ENCODE measurements at regions not wholly inside any gene's neighbourhood (a gene's known extent, or its start where the extent isn't known, plus 50 kb on each side); places are given as distances from the start of the nearest gene placed in this dataset.

GRCh38 chr13:30044932-30045331 is 194.5 kb upstream of the UBL3 start:
- Histone ChIP-seq H3K4me2 (ENCODE audit: insufficient read depth, low read length) (no peak overlapping the region), H4K20me1 (ENCODE audit: insufficient read depth, low read length) (no peaks in the 10 kb centered on the region), H3K27me3 (ENCODE audit: insufficient read depth, low read length) (no peaks in the 10 kb centered on the region), H3K36me3 (ENCODE audit: insufficient read depth, low read length) (no peaks in the 10 kb centered on the region), H3K4me1 (ENCODE audit: insufficient read depth, low read length) (peaks cover 24% of the 10 kb centered on the region), H3K9me3 (ENCODE audit: low read depth, low read length) (no peaks in the 10 kb centered on the region), H2AFZ (ENCODE audit: low read length) (no peak overlapping the region), H3K79me2 (ENCODE audit: insufficient read depth, low read length) (no peaks in the 10 kb centered on the region), H3K27ac (ENCODE audit: low read depth, low read length) (no peak overlapping the region), H3K4me3 (ENCODE audit: insufficient read depth, low read length) (no peak overlapping the region)
- no peak for DNase-seq (ENCODE audit: insufficient read length, low spot score, missing footprints)
- TF ChIP-seq, protein P1, sequence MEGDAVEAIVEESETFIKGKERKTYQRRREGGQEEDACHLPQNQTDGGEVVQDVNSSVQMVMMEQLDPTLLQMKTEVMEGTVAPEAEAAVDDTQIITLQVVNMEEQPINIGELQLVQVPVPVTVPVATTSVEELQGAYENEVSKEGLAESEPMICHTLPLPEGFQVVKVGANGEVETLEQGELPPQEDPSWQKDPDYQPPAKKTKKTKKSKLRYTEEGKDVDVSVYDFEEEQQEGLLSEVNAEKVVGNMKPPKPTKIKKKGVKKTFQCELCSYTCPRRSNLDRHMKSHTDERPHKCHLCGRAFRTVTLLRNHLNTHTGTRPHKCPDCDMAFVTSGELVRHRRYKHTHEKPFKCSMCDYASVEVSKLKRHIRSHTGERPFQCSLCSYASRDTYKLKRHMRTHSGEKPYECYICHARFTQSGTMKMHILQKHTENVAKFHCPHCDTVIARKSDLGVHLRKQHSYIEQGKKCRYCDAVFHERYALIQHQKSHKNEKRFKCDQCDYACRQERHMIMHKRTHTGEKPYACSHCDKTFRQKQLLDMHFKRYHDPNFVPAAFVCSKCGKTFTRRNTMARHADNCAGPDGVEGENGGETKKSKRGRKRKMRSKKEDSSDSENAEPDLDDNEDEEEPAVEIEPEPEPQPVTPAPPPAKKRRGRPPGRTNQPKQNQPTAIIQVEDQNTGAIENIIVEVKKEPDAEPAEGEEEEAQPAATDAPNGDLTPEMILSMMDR (IDR thresholded peaks at IDR 0.05; ENCODE audit: extremely low read depth, low read depth, low read length), result no peak

DNA sequence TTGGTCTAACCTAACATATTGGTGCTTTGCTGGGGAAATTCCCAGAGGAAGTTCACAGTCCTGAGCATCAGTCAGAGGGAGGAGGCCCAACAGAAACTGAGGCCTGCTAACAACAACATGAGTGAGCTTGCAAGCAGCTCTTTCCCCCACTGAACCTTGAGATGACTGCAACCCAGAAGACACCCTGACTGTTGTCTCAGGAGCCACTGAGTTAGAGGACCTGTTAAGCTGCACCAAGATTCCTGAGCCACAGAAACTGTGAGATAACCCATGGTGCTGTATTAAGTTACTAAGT is 193.2 kb upstream of the UBL3 start:
- TF ChIP-seq, protein P1 (IDR thresholded peaks at IDR 0.05; ENCODE audit: extremely low read depth, low read depth, low read length), result no peak
- Histone ChIP-seq H2AFZ (ENCODE audit: low read length) (no peak overlapping the region), H4K20me1 (ENCODE audit: insufficient read depth, low read length) (no peaks in the 10 kb centered on the region), H3K9me3 (ENCODE audit: low read depth, low read length) (no peaks in the 10 kb centered on the region), H3K36me3 (ENCODE audit: insufficient read depth, low read length) (no peaks in the 10 kb centered on the region), H3K27ac (ENCODE audit: low read depth, low read length) (no peak overlapping the region), H3K4me3 (ENCODE audit: insufficient read depth, low read length) (no peak overlapping the region), H3K4me2 (ENCODE audit: insufficient read depth, low read length) (no peak overlapping the region), H3K27me3 (ENCODE audit: insufficient read depth, low read length) (no peaks in the 10 kb centered on the region), H3K79me2 (ENCODE audit: insufficient read depth, low read length) (no peaks in the 10 kb centered on the region), H3K4me1 (ENCODE audit: insufficient read depth, low read length) (peaks cover 33% of the 10 kb centered on the region)
- DNase-seq (ENCODE audit: insufficient read length, low spot score, missing footprints), result no peak

GRCh38 chr13:30042891-30043630 is 192.6 kb upstream of the UBL3 start:
- H3K27ac ChIP-seq (ENCODE audit: low read depth, low read length), result no peak overlapping the region
- TF ChIP-seq, protein P1 (IDR thresholded peaks at IDR 0.05; ENCODE audit: extremely low read depth, low read depth, low read length), result no peak

DNA sequence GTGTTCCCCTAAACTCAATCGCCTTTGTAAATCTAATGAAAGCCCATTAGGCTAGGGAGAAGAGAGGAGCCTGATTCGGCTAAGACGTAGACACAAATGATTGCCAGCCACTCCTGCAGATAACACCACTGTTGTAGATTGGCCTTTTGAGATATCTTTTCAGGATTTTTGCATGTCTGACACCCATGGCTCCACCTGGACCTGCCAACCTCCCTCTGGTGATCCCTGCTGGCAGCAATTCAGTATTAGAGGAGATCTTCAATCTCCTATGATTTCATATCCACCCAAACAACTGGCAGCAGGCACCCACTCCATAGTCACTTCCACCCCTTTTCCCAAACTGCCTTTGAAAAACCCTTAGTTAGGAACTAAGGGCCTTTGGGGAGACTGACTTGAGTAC is 191.9 kb upstream of the UBL3 start:
- Histone ChIP-seq H3K27me3 (ENCODE audit: insufficient read depth, low read length) (no peaks in the 10 kb centered on the region), H3K4me1 (ENCODE audit: insufficient read depth, low read length) (peaks cover 40% of the 10 kb centered on the region), H3K9me3 (ENCODE audit: low read depth, low read length) (no peaks in the 10 kb centered on the region), H2AFZ (ENCODE audit: low read length) (no peak overlapping the region), H3K27ac (ENCODE audit: low read depth, low read length) (no peak overlapping the region), H4K20me1 (ENCODE audit: insufficient read depth, low read length) (no peaks in the 10 kb centered on the region), H3K4me3 (ENCODE audit: insufficient read depth, low read length) (no peak overlapping the region), H3K4me2 (ENCODE audit: insufficient read depth, low read length) (no peak overlapping the region), H3K79me2 (ENCODE audit: insufficient read depth, low read length) (no peaks in the 10 kb centered on the region), H3K36me3 (ENCODE audit: insufficient read depth, low read length) (no peaks in the 10 kb centered on the region)
- no peak for DNase-seq (ENCODE audit: insufficient read length, low spot score, missing footprints)
- TF ChIP-seq, protein P1 (IDR thresholded peaks at IDR 0.05; ENCODE audit: extremely low read depth, low read depth, low read length), result no peak

More at GRCh38 chr13:30042891-30043630, 192.6 kb upstream of the UBL3 start:
- Histone ChIP-seq H2AFZ (ENCODE audit: low read length) (no peak overlapping the region), H3K4me3 (ENCODE audit: insufficient read depth, low read length) (no peak overlapping the region), H3K36me3 (ENCODE audit: insufficient read depth, low read length) (no peaks in the 10 kb centered on the region), H3K4me2 (ENCODE audit: insufficient read depth, low read length) (no peak overlapping the region), H3K27me3 (ENCODE audit: insufficient read depth, low read length) (no peaks in the 10 kb centered on the region), H3K4me1 (ENCODE audit: insufficient read depth, low read length) (peaks cover 38% of the 10 kb centered on the region), H4K20me1 (ENCODE audit: insufficient read depth, low read length) (no peaks in the 10 kb centered on the region), H3K9me3 (ENCODE audit: low read depth, low read length) (no peaks in the 10 kb centered on the region), H3K79me2 (ENCODE audit: insufficient read depth, low read length) (no peaks in the 10 kb centered on the region)
- no peak for DNase-seq (ENCODE audit: insufficient read length, low spot score, missing footprints)
